IMR-90 (cell line): ENCODE measurements at regions not wholly inside any gene's neighbourhood (a gene's known extent, or its start where the extent isn't known, plus 50 kb on each side); places are given as distances from the start of the nearest gene placed in this dataset. TPM values are rescaled to one million over a fixed set of nuclear protein-coding genes. Genes with fewer than 3 reads are reported as not detected.

Experiments
- ATAC-seq: fragments of 200-7000 bp; cut with Tn5 transposase; 2 replicates; pipeline ENCODE4 v1.9.1; 2020; ENCODE audit warnings: low read depth, mild to moderate bottlenecking, moderate library complexity
- BruUV-seq: library from RNA; stranded (reverse); fragments of 400-500 nt; replicated peaks from 2 replicates; lab custom pipeline; 2021; lab: Mats Ljungman, UMichigan
- CTCF ChIA-PET: fragments of 300-600 bp; formaldehyde crosslinking; extraction: SDS; loops from one replicate; lab custom pipeline; 2021; ENCODE audit warnings: antibody characterized with exemption; lab: Yijun Ruan, JAX
- POLR2A ChIA-PET: fragments of 300-600 bp; sonication (Branson Sonifier 250); formaldehyde crosslinking; loops from one replicate; lab custom pipeline; 2022; ENCODE audit warnings: antibody characterized with exemption; ENCODE audit not compliant: unreplicated experiment; lab: Charles Lee
- DNase-seq: peaks from one replicate; pipeline ENCODE4 v3.0.0; 2013
- H2AFZ ChIP-seq: replicated peaks from 2 replicates; pipeline ENCODE3; 2013; ENCODE audit warnings: low read length, mild to moderate bottlenecking; ENCODE audit not compliant: poor library complexity
- H2AK5ac ChIP-seq: 2 replicates; pipeline ENCODE4 v1.6.1; 2013; ENCODE audit warnings: low read depth, low read length, inconsistent platforms
- H2AK9ac ChIP-seq: replicated peaks from 2 replicates; pipeline ENCODE3; 2013; ENCODE audit warnings: mild to moderate bottlenecking, low read depth, low read length, moderate library complexity; ENCODE audit not compliant: poor library complexity
- H2BK120ac ChIP-seq: 2 replicates; pipeline ENCODE4 v1.6.1; 2013; ENCODE audit warnings: low read depth, low read length, inconsistent platforms
- H2BK15ac ChIP-seq: 3 replicates; pipeline ENCODE4 v1.6.1; 2013; ENCODE audit warnings: low read depth, low read length, inconsistent platforms
- H2BK20ac ChIP-seq: 2 replicates; pipeline ENCODE4 v1.6.1; 2013; ENCODE audit warnings: low read depth, mild to moderate bottlenecking, inconsistent platforms, low read length, moderate library complexity
- H2BK5ac ChIP-seq: 2 replicates; pipeline ENCODE4 v1.6.1; 2013; ENCODE audit warnings: mild to moderate bottlenecking, low read depth, low read length, inconsistent platforms; ENCODE audit not compliant: poor library complexity, severe bottlenecking
- H3K14ac ChIP-seq: replicated peaks from 2 replicates; pipeline ENCODE4 v1.6.1; 2013; ENCODE audit warnings: low read depth, low read length, inconsistent platforms
- H3K18ac ChIP-seq: 2 replicates; pipeline ENCODE4 v1.6.1; 2013; ENCODE audit warnings: low read depth, low read length, control low read depth
- H3K23ac ChIP-seq: 2 replicates; pipeline ENCODE4 v1.6.1; 2013; ENCODE audit warnings: low read depth, low read length, inconsistent platforms
- H3K27ac ChIP-seq: 2 replicates; pipeline ENCODE4 v1.5.1; 2013; ENCODE audit warnings: mild to moderate bottlenecking, control low read depth, low read length; ENCODE audit not compliant: insufficient read depth
- H3K27me3 ChIP-seq: 2 replicates; pipeline ENCODE4 v1.6.1; 2013; ENCODE audit warnings: low read length; ENCODE audit not compliant: control insufficient read depth, insufficient read depth
- H3K36me3 ChIP-seq: 2 replicates; pipeline ENCODE4 v1.6.1; 2013; ENCODE audit warnings: low read length, mixed read lengths; ENCODE audit not compliant: control insufficient read depth, insufficient read depth
- H3K4ac ChIP-seq: 2 replicates; pipeline ENCODE4 v1.6.1; 2013; ENCODE audit warnings: low read depth, low read length, inconsistent platforms
- H3K4me1 ChIP-seq: 2 replicates; pipeline ENCODE4 v1.6.1; 2013; ENCODE audit warnings: low read length, mixed read lengths; ENCODE audit not compliant: control insufficient read depth, insufficient read depth
- H3K4me2 ChIP-seq: 2 replicates; pipeline ENCODE4 v1.6.1; 2013; ENCODE audit warnings: low read depth, mild to moderate bottlenecking, control low read depth, low read length, moderate library complexity
- H3K4me3 ChIP-seq: 2 replicates; pipeline ENCODE4 v1.5.1; 2013; ENCODE audit warnings: low read depth, mild to moderate bottlenecking, control low read depth, low read length, moderate library complexity; ENCODE audit not compliant: insufficient read depth
- H3K56ac ChIP-seq: 2 replicates; pipeline ENCODE4 v1.6.1; 2013; ENCODE audit warnings: low read length, inconsistent platforms; ENCODE audit not compliant: insufficient read depth; ENCODE audit errors: extremely low read depth
- H3K79me1 ChIP-seq, 2 experiments: 2 replicates each; pipeline ENCODE4 v1.6.1; 2013; ENCODE audit warnings: low read length in 2 of 2, inconsistent platforms in 1 of 2, low read depth in 1 of 2
- H3K9ac ChIP-seq: 2 replicates; pipeline ENCODE4 v1.6.1; 2013; ENCODE audit warnings: low read depth, low read length, control low read depth
- H3K9me1 ChIP-seq: 2 replicates; pipeline ENCODE4 v1.6.1; 2013; ENCODE audit warnings: low read length, inconsistent platforms; ENCODE audit not compliant: insufficient read depth
- H3K9me3 ChIP-seq: 2 replicates; pipeline ENCODE4 v1.6.1; 2013; ENCODE audit warnings: low read length; ENCODE audit not compliant: control insufficient read depth, insufficient read depth
- H4K20me1 ChIP-seq: 2 replicates; pipeline ENCODE4 v1.6.1; 2013; ENCODE audit warnings: low read length, inconsistent platforms; ENCODE audit not compliant: insufficient read depth
- H4K5ac ChIP-seq: 2 replicates; pipeline ENCODE4 v1.6.1; 2013; ENCODE audit warnings: mild to moderate bottlenecking, low read depth, low read length, control low read depth
- H4K8ac ChIP-seq, 2 experiments: 2 replicates each; pipeline ENCODE4 v1.6.1; 2013; ENCODE audit warnings: low read depth in 2 of 2, low read length in 2 of 2, control low read depth in 1 of 2, inconsistent platforms in 1 of 2
- H4K91ac ChIP-seq: 2 replicates; pipeline ENCODE4 v1.6.1; 2013; ENCODE audit warnings: low read depth, low read length, inconsistent platforms; ENCODE audit not compliant: insufficient read depth
- CHD1 ChIP-seq: IDR thresholded peaks from 2 replicates; pipeline ENCODE4 v1.6.1; 2012; ENCODE audit warnings: low read depth, low read length, improper control_type of control experiment
- WGBS, 2 experiments: methylation state at CpG; one replicate each; pipeline versions ENCODE4 v1.1.5 to v1.1.7; 2013; ENCODE audit warnings: missing lambda C conversion rate in 2 of 2; ENCODE audit not compliant: insufficient read length in 1 of 2; ENCODE audit errors: extremely low coverage in 2 of 2; 5-methylcytosine and 5-hydroxymethylcytosine counted together
- dilution Hi-C: fragments of 300-500 bp; cut with HindIII; formaldehyde crosslinking; loops from one replicate; pipeline ENCODE4 v1.14.3; 2018; ENCODE audit warnings: low sequenced_read_pairs; ENCODE audit not compliant: unreplicated experiment
- in situ Hi-C: fragments of 300-500 bp; cut with MboI; formaldehyde crosslinking; loops from 3 replicates; pipeline ENCODE4 v1.14.3; 2019; ENCODE audit warnings: low sequenced_read_pairs, inconsistent platforms, mixed read lengths
- intact Hi-C: fragments of 100-400 bp; cut with micrococcal nuclease; formaldehyde crosslinking; loops from 2 replicates; pipeline ENCODE4 v1.10.0; 2022
- microRNA-seq, 2 experiments: library from miRNA; stranded (forward) in 1 of 2; unstranded in 1 of 2; fragments of 10-50 nt in 1 of 2; fragments of <30 nt in 1 of 2; gene quantifications in 1 of 2; microRNA quantifications in 1 of 2; one replicate each; pipeline versions ENCODE3 to v1.1.0; 2013 to 2020; ENCODE audit not compliant: insufficient read depth in 1 of 2, insufficient read length in 1 of 2, unreplicated experiment in 1 of 2
- small RNA-seq, 5 experiments: library from RNA; depleted of rRNA; stranded (forward); fragments of <200 nt; gene quantifications; one replicate each; pipeline ENCODE3, GENCODE V24; 2012
- TF ChIP-seq, protein P1 (sequence below): fragments of 150-350 bp; IDR thresholded peaks from 2 replicates; pipeline ENCODE4 v1.6.1; 2017; ENCODE audit warnings: mild to moderate bottlenecking, antibody characterized with exemption, low read length, low read depth

DNA sequence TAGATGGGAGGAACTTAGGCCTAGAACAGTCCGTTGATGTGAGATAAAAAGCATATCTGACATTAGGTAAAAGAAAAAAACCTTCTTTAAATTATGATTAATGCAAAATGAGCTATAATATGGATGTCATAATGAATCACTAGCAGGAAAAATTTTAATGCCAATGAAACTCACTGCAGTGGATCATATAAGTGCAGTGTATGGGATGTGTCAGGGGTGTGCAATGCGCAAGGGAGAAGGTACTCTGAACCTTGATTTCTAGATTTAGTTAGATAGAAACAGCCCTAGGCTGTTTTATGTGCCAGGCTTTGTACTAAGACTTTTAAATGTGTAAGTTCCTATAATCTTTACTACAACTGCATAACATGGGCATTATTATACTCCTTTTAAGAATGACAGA is 50.4 kb upstream of the NXPH2 start:
- CTCF ChIA-PET = no interaction called here
- H2BK15ac ChIP-seq = no peak overlapping the region
- no CpG with 5 or more reads among the region's 2 CpGs for WGBS, 2 experiments
- H2AFZ ChIP-seq = no peak overlapping the region
- no peak overlapping the region for H2AK9ac ChIP-seq
- in situ Hi-C loops = loop anchor here (25.0 kb wide), 1 partner anchor 943 kb away; no protein-coding TSS in a partner anchor
- H3K4me3 ChIP-seq = no peak overlapping the region
- H3K23ac ChIP-seq = no peak overlapping the region
- H2AK5ac ChIP-seq = no peak overlapping the region
- no peak overlapping the region for H4K91ac ChIP-seq
- H3K9me1 ChIP-seq = no peaks in the 10 kb centered on the region
- TF ChIP-seq, protein P1, sequence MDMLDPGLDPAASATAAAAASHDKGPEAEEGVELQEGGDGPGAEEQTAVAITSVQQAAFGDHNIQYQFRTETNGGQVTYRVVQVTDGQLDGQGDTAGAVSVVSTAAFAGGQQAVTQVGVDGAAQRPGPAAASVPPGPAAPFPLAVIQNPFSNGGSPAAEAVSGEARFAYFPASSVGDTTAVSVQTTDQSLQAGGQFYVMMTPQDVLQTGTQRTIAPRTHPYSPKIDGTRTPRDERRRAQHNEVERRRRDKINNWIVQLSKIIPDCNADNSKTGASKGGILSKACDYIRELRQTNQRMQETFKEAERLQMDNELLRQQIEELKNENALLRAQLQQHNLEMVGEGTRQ = no peak
- TF ChIP-seq CHD1 = no peak
- H3K18ac ChIP-seq = no peak overlapping the region
- H3K27me3 ChIP-seq = no peaks in the 10 kb centered on the region
- no peak overlapping the region for H4K8ac ChIP-seq
- no peaks in the 10 kb centered on the region for H3K36me3 ChIP-seq
- no peak overlapping the region for H3K27ac ChIP-seq
- H2BK20ac ChIP-seq = no peak overlapping the region
- H2BK5ac ChIP-seq = no peak overlapping the region
- H3K56ac ChIP-seq = no peak overlapping the region
- no peak overlapping the region for H3K9ac ChIP-seq
- DNase-seq = no peak
- dilution Hi-C loops = no loop called here
- no peak overlapping the region for H4K5ac ChIP-seq
- no peaks in the 10 kb centered on the region for H3K79me1 ChIP-seq
- H2BK120ac ChIP-seq = no peak overlapping the region
- no peak overlapping the region for H3K4ac ChIP-seq
- no peaks in the 10 kb centered on the region for H4K20me1 ChIP-seq
- no peak for ATAC-seq
- no peaks in the 10 kb centered on the region for H3K4me1 ChIP-seq
- intact Hi-C loops = no loop called here
- POLR2A ChIA-PET = no interaction called here
- no peak overlapping the region for H3K4me2 ChIP-seq
- BruUV-seq = no TSS peak
- H3K9me3 ChIP-seq = no peaks in the 10 kb centered on the region
- H3K14ac ChIP-seq = no peak overlapping the region

Small RNA genes lying in the stretch of these regions (microRNA-seq; reads per million reads assigned to microRNA genes)
- not detected for gene RF00139 (ENCODE audit: insufficient read depth, insufficient read length)
- not detected for gene RN7SKP286 (ENCODE audit: insufficient read depth, insufficient read length)

Small RNA genes lying in the stretch of these regions (small RNA-seq; reads per million reads assigned to genes)
- gene RF00139 = 0 to 0.04 (median 0) reads per million in 5 experiments
- gene RN7SKP286 = 0 reads per million in 5 experiments
